ENCODE measurements at regions not wholly inside any gene's neighbourhood (a gene's known extent, or its start where the extent isn't known, plus 50 kb on each side); places are given as distances from the start of the nearest gene placed in this dataset.

GRCh38 chr5:22986281-22986680, 133.1 kb upstream of the CDH12 start:
- H3K4me1 Mint-ChIP-seq (ENCODE audit: low read depth, unreplicated experiment) = no peaks in the 10 kb centered on the region
- no peaks in the 10 kb centered on the region for H3K36me3 Mint-ChIP-seq (ENCODE audit: insufficient read depth, unreplicated experiment)
- intact Hi-C loops (cut with micrococcal nuclease; ENCODE audit: unreplicated experiment) = loop anchor here (2.0 kb wide), 1 partner anchor 65 kb away; no protein-coding TSS in a partner anchor
- no peak overlapping the region for H3K4me3 ChIP-seq (ENCODE audit: low read depth, low read length)
- H3K27me3 ChIP-seq (replicated peaks; ENCODE audit: control insufficient read depth, insufficient read depth, low read length) = no peaks in the 10 kb centered on the region
- no TSS peak for BruUV-seq (replicated peaks)
- no peaks in the 10 kb centered on the region for H3K9me3 Mint-ChIP-seq (ENCODE audit: unreplicated experiment)
- POLR2A ChIA-PET = no interaction called here
- no peak for DNase-seq
- H3K9me3 ChIP-seq = no peaks in the 10 kb centered on the region
- TF ChIP-seq CTCF (IDR thresholded peaks at IDR 0.05; ENCODE audit: insufficient read depth in 1 of 2, low read depth in 1 of 2, low read length in 1 of 2, severe bottlenecking in 1 of 2, unreplicated experiment in 1 of 2) = no peak
- H3K27ac Mint-ChIP-seq (ENCODE audit: unreplicated experiment) = no peak overlapping the region
- peaks cover 3% of the 10 kb centered on the region for H3K27me3 Mint-ChIP-seq (ENCODE audit: insufficient read depth, unreplicated experiment)
- H3K4me1 ChIP-seq = no peaks in the 10 kb centered on the region
- no peak overlapping the region for H3K4me3 Mint-ChIP-seq (ENCODE audit: unreplicated experiment)
- no peaks in the 10 kb centered on the region for H3K36me3 ChIP-seq (ENCODE audit: control insufficient read depth, insufficient read depth, low read length)
- CTCF ChIA-PET = no interaction called here

GRCh38 chr5:22985446-22985845, 132.3 kb upstream of the CDH12 start:
- Histone ChIP-seq H3K27me3 (replicated peaks; ENCODE audit: control insufficient read depth, insufficient read depth, low read length) (no peaks in the 10 kb centered on the region), H3K9me3 (no peaks in the 10 kb centered on the region), H3K36me3 (ENCODE audit: control insufficient read depth, insufficient read depth, low read length) (no peaks in the 10 kb centered on the region), H3K4me1 (no peaks in the 10 kb centered on the region), H3K4me3 (ENCODE audit: low read depth, low read length) (no peak overlapping the region)
- no peak for TF ChIP-seq CTCF (IDR thresholded peaks at IDR 0.05; ENCODE audit: insufficient read depth in 1 of 2, low read depth in 1 of 2, low read length in 1 of 2, severe bottlenecking in 1 of 2, unreplicated experiment in 1 of 2)
- intact Hi-C loops (cut with micrococcal nuclease; ENCODE audit: unreplicated experiment) = no loop called here
- no TSS peak for BruUV-seq (replicated peaks)
- ChIA-PET POLR2A (no interaction called here), CTCF (no interaction called here)
- no peaks in the 10 kb centered on the region for H3K9me3 Mint-ChIP-seq (ENCODE audit: unreplicated experiment)
- peaks cover 3% of the 10 kb centered on the region for H3K27me3 Mint-ChIP-seq (ENCODE audit: insufficient read depth, unreplicated experiment)
- H3K4me3 Mint-ChIP-seq (ENCODE audit: unreplicated experiment) = no peak overlapping the region
- no peaks in the 10 kb centered on the region for H3K36me3 Mint-ChIP-seq (ENCODE audit: insufficient read depth, unreplicated experiment)
- H3K4me1 Mint-ChIP-seq (ENCODE audit: low read depth, unreplicated experiment) = no peaks in the 10 kb centered on the region
- no peak overlapping the region for H3K27ac Mint-ChIP-seq (ENCODE audit: unreplicated experiment)
- DNase-seq = no peak

- BruUV-seq (replicated peaks) = no TSS peak
- intact Hi-C loops (cut with micrococcal nuclease; ENCODE audit: unreplicated experiment) = no loop called here
- H3K27me3 Mint-ChIP-seq (ENCODE audit: insufficient read depth, unreplicated experiment) = no peaks in the 10 kb centered on the region
- POLR2A ChIA-PET = no interaction called here
- CTCF ChIA-PET = no interaction called here
- Histone ChIP-seq H3K4me3 (ENCODE audit: low read depth, low read length) (no peak overlapping the region), H3K4me1 (no peaks in the 10 kb centered on the region), H3K27me3 (replicated peaks; ENCODE audit: control insufficient read depth, insufficient read depth, low read length) (no peaks in the 10 kb centered on the region), H3K36me3 (ENCODE audit: control insufficient read depth, insufficient read depth, low read length) (no peaks in the 10 kb centered on the region), H3K9me3 (no peaks in the 10 kb centered on the region; the same call in 1 of the 2 replicates)
- no peak for DNase-seq
- H3K4me1 Mint-ChIP-seq (ENCODE audit: low read depth, unreplicated experiment) = no peaks in the 10 kb centered on the region
- no peak for TF ChIP-seq CTCF (IDR thresholded peaks at IDR 0.05; ENCODE audit: insufficient read depth in 1 of 2, low read depth in 1 of 2, low read length in 1 of 2, severe bottlenecking in 1 of 2, unreplicated experiment in 1 of 2)
- no peaks in the 10 kb centered on the region for H3K36me3 Mint-ChIP-seq (ENCODE audit: insufficient read depth, unreplicated experiment)
- H3K9me3 Mint-ChIP-seq (ENCODE audit: unreplicated experiment) = peaks cover 28% of the 10 kb centered on the region
- H3K27ac Mint-ChIP-seq (ENCODE audit: unreplicated experiment) = no peak overlapping the region
- H3K4me3 Mint-ChIP-seq (ENCODE audit: unreplicated experiment) = no peak overlapping the region
Measured at GRCh38 chr5:22970956-22971618, 117.9 kb upstream of the CDH12 start.

Data from Caco-2 (cell line).